Esophagus squamous epithelium (tissue), 5 donors: ENCODE measurements at regions not wholly inside any gene's neighbourhood (a gene's known extent, or its start where the extent isn't known, plus 50 kb on each side); places are given as distances from the start of the nearest gene placed in this dataset.

ENCODE experiments used
- DNase-seq: peaks from one replicate; lab custom pipeline; 2025; lab: John Stamatoyannopoulos, UW
- H3K27ac ChIP-seq, 4 donors: fragments of 200-600 bp; sonication (generic); one replicate each; pipeline ENCODE4 v1.5.1; 2016 to 2019; ENCODE audit warnings: mild to moderate bottlenecking in 1 of 4
- H3K27me3 ChIP-seq, 4 donors: fragments of 200-600 bp; sonication (generic); 1 replicate in 3 of 4; 2 replicates in 1 of 4; pipeline versions ENCODE4 v1.5.1 to v1.6.0; 2017 to 2021; ENCODE audit warnings: antibody characterized with exemption in 1 of 4
- H3K36me3 ChIP-seq, 3 donors: fragments of 200-600 bp; sonication (generic); one replicate each; pipeline ENCODE4 v1.5.1; 2016 to 2019
- H3K4me1 ChIP-seq, 3 donors: fragments of 200-600 bp; sonication (generic); one replicate each; pipeline ENCODE4 v1.5.1; 2017 to 2019
- H3K4me3 ChIP-seq, 4 donors: fragments of 200-600 bp; sonication (generic); 1 replicate in 3 of 4; 2 replicates in 1 of 4; pipeline ENCODE4 v1.5.1; 2016 to 2019; ENCODE audit warnings: mild to moderate bottlenecking in 2 of 4, moderate library complexity in 1 of 4
- H3K9me3 ChIP-seq, 3 donors: fragments of 200-600 bp; sonication (generic); one replicate each; pipeline ENCODE4 v1.5.1; 2016 to 2019
- POLR2A ChIP-seq, 4 donors: fragments of 450-650 bp; IDR thresholded peaks; one replicate each; pipeline ENCODE4 v1.6.1; 2017; ENCODE audit warnings: antibody characterized with exemption in 4 of 4, mild to moderate bottlenecking in 4 of 4, moderate library complexity in 3 of 4
- WGBS, 2 donors: methylation state at CpG; one replicate each; pipeline ENCODE4 v1.1.5; 2018; 5-methylcytosine and 5-hydroxymethylcytosine counted together
- intact Hi-C: fragments of 100-400 bp; cut with DNase I; formaldehyde crosslinking; loops from one replicate; pipeline ENCODE4 v1.15.0; 2022
- TF ChIP-seq, protein P1 (sequence below), 6 experiments: fragments of 450-650 bp in 4 of 6; fragments of 200-600 bp in 2 of 6; sonication (generic) in 2 of 6; IDR thresholded peaks; one replicate each; pipeline ENCODE4 v1.5.1; 2016 to 2019; ENCODE audit warnings: antibody characterized with exemption in 6 of 6, mild to moderate bottlenecking in 4 of 6, moderate library complexity in 4 of 6
- donor health status: DM: yes; HTN: yes; CAD: no.

DNA sequence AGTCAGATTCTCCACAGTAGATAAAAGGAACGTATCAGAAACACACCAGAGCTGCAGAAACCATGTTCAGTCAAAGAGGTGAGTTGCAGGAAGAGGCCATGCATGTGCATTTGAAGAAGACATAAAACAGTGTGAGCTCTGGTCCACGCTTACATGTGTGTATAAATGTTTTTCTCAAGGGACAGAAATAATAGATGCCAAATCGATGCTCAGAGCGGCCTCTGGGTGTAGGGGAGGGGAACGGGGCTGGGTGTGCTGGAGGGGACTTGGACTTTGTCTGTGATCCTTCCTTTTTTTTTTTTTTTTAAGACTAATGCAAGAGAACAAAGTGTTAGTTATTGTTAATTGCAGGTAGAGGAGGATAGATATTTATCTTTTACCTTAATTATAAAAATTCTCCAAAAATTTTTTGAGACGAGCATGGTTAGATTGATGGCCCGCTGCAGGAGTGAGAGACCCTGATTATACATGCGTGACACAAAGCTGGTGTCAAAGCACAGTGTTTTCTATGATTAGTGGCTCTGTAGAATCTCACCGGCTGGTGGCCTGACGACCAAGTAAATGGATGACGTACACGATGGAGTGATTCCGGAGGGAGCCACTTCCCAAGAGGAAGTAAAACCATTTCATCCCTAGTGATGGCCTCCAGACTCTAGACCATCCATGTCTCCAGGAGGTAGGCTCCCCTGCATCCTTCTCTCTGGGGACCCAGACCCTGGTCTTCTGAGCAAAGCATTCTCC lies 240.2 kb downstream of the ENGASE start:
- H3K9me3 ChIP-seq: no peaks in the 10 kb centered on the region
- no peaks in the 10 kb centered on the region for H3K36me3 ChIP-seq
- H3K27ac ChIP-seq: no peak overlapping the region
- H3K4me1 ChIP-seq: no peaks in the 10 kb centered on the region
- 64 to 70% methylated on average over 13 of the region's 13 CpGs for WGBS, 2 donors
- peaks cover 0 to 72% (median 0%) of the 10 kb centered on the region in 4 donors for H3K27me3 ChIP-seq
- intact Hi-C loops: no loop called here
- no peak for TF ChIP-seq POLR2A (IDR thresholded peaks at IDR 0.05)
- TF ChIP-seq, protein P1, sequence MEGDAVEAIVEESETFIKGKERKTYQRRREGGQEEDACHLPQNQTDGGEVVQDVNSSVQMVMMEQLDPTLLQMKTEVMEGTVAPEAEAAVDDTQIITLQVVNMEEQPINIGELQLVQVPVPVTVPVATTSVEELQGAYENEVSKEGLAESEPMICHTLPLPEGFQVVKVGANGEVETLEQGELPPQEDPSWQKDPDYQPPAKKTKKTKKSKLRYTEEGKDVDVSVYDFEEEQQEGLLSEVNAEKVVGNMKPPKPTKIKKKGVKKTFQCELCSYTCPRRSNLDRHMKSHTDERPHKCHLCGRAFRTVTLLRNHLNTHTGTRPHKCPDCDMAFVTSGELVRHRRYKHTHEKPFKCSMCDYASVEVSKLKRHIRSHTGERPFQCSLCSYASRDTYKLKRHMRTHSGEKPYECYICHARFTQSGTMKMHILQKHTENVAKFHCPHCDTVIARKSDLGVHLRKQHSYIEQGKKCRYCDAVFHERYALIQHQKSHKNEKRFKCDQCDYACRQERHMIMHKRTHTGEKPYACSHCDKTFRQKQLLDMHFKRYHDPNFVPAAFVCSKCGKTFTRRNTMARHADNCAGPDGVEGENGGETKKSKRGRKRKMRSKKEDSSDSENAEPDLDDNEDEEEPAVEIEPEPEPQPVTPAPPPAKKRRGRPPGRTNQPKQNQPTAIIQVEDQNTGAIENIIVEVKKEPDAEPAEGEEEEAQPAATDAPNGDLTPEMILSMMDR (IDR thresholded peaks at IDR 0.05): no peak
- H3K4me3 ChIP-seq: no peak overlapping the region
- DNase-seq: no peak

DNA sequence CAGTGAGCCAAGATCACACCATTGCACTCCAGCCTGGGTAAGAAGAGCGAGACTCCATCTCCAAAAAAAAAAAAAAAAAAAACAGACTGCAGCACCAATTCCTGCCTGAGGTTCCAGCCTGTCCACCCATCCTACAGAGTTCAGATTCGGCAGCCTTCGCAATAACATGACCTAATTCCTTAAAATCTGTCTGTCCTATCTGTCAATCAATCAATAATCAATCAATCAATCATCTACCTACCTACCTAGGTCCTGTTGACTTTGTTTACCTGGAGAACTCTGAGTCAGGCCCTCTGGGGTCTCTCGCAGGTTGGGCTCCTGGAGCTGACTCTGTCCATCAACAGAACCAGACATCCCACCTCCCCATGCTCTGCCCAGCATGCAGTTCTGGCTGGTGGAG lies 236.7 kb downstream of the ENGASE start:
- Histone ChIP-seq H3K9me3 (no peaks in the 10 kb centered on the region), H3K36me3 (no peaks in the 10 kb centered on the region), H3K4me1 (peaks cover 0 to 11% (median 0%) of the 10 kb centered on the region in 3 donors), H3K27ac (no peak overlapping the region), H3K4me3 (no peak overlapping the region), H3K27me3 (peaks cover 0 to 84% (median 0%) of the 10 kb centered on the region in 4 donors)
- TF ChIP-seq, protein P1 (IDR thresholded peaks at IDR 0.05): no peak
- TF ChIP-seq POLR2A (IDR thresholded peaks at IDR 0.05): no peak
- intact Hi-C loops: no loop called here
- DNase-seq: no peak
- WGBS, 2 donors: 82 to 87% methylated on average over 4 of the region's 4 CpGs

- DNase-seq: no peak
- TF ChIP-seq, protein P1 (IDR thresholded peaks at IDR 0.05): no peak
- no peak for TF ChIP-seq POLR2A (IDR thresholded peaks at IDR 0.05)
- Histone ChIP-seq H3K27me3 (peaks cover 0 to 74% (median 0%) of the 10 kb centered on the region in 4 donors), H3K9me3 (no peaks in the 10 kb centered on the region), H3K4me1 (peaks cover 0 to 24% (median 0%) of the 10 kb centered on the region in 3 donors), H3K36me3 (no peaks in the 10 kb centered on the region), H3K4me3 (no peak overlapping the region), H3K27ac (no peak overlapping the region)
- WGBS, 2 donors: 40 to 48% methylated on average over 11 to 15 of the region's 26 CpGs
- intact Hi-C loops: no loop called here
These were observed 232.0 kb downstream of the ENGASE start for GRCh38 chr17:79306424-79307318.

DNA sequence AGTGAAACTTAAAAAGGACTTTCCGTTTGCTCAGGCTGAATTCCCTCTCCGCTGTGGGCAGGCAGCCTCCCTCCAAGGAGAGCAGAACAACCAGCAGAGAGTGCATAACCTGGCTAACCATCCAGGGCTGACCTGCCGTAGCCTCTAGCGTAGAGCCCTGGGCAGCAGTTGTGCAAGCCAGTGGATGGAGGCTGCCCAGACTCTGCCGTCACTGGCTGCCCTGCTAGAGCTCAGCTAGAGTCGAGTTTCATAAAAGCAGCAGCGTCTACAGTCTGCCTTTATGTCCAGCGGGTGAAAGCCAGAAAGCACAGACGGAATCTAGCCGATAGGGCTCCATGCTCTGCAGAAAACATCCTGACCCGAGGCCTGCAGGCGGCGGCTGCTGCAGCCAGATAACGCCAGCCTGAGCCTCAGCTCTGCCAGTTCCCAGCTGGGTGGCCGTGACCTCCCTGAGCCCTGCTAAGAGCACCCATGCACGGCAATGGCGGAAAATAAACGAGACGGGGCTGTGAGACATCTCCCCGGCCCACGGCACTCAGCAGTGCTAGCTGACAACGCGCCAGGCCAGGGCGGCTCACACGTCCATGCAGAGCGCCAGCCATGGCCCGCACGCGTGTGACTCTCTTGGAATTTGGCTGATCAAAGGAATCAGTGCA lies 231.3 kb downstream of the ENGASE start:
- DNase-seq: no peak
- no peak for TF ChIP-seq POLR2A (IDR thresholded peaks at IDR 0.05)
- TF ChIP-seq, protein P1 (IDR thresholded peaks at IDR 0.05): no peak

More for the DNA sequence above, 231.3 kb downstream of the ENGASE start:
- WGBS, 2 donors: 37 to 60% methylated on average over 1 to 15 of the region's 29 CpGs
- Histone ChIP-seq H3K27ac (no peak overlapping the region), H3K4me3 (no peak overlapping the region), H3K9me3 (no peaks in the 10 kb centered on the region), H3K36me3 (no peaks in the 10 kb centered on the region), H3K27me3 (peaks cover 0 to 79% (median 0%) of the 10 kb centered on the region in 4 donors), H3K4me1 (peaks cover 0 to 24% (median 0%) of the 10 kb centered on the region in 3 donors)
- intact Hi-C loops: no loop called here
